H1 (cell line): ENCODE measurements at regions not wholly inside any gene's neighbourhood (a gene's known extent, or its start where the extent isn't known, plus 50 kb on each side); places are given as distances from the start of the nearest gene placed in this dataset.

Experiments
- CTCF ChIA-PET: fragments of 300-600 bp; sonication (Branson Sonifier 250); formaldehyde crosslinking; loops from one replicate; lab custom pipeline; 2021; ENCODE audit not compliant: partially characterized antibody; lab: Charles Lee
- POLR2A ChIA-PET: fragments of 300-600 bp; sonication (Branson Sonifier 250); formaldehyde crosslinking; loops from one replicate; lab custom pipeline; 2021; ENCODE audit warnings: inconsistent platforms; ENCODE audit not compliant: partially characterized antibody; lab: Charles Lee
- DNase-seq, 2 experiments: peaks; one replicate each; pipeline versions ENCODE4 v3.0.0 to v3.0.0-alpha.2; 2010 to 2022; ENCODE audit warnings: low spot score in 2 of 2, low read depth in 1 of 2, mixed read lengths in 1 of 2
- FAIRE-seq: peaks from 2 replicates; lab custom pipeline; 2011; peaks lifted over from hg19 to GRCh38; lab: Jason Lieb, UNC
- H2AFZ ChIP-seq: 2 replicates; pipeline ENCODE4 v1.8.1; 2012; ENCODE audit warnings: low read length, inconsistent platforms
- H2AK5ac ChIP-seq: 2 replicates; pipeline ENCODE4 v1.6.1; 2013; ENCODE audit warnings: low read depth, low read length
- H2BK120ac ChIP-seq: replicated peaks from 2 replicates; pipeline ENCODE3; 2013; ENCODE audit warnings: low read depth, low read length, inconsistent platforms
- H2BK12ac ChIP-seq: 2 replicates; pipeline ENCODE4 v1.6.1; 2013; ENCODE audit warnings: low read depth, low read length
- H2BK15ac ChIP-seq: 2 replicates; pipeline ENCODE4 v1.6.1; 2013; ENCODE audit warnings: low read length
- H2BK20ac ChIP-seq: 2 replicates; pipeline ENCODE4 v1.6.1; 2013; ENCODE audit warnings: low read length
- H2BK5ac ChIP-seq: 2 replicates; pipeline ENCODE4 v1.6.1; 2013; ENCODE audit warnings: low read depth, low read length
- H3K14ac ChIP-seq: 2 replicates; pipeline ENCODE4 v1.6.1; 2013; ENCODE audit warnings: inconsistent platforms; ENCODE audit not compliant: insufficient read length
- H3K18ac ChIP-seq: 2 replicates; pipeline ENCODE4 v1.6.1; 2013; ENCODE audit warnings: low read length; ENCODE audit errors: extremely low read depth
- H3K23ac ChIP-seq: 2 replicates; pipeline ENCODE4 v1.6.1; 2013; ENCODE audit warnings: inconsistent platforms; ENCODE audit not compliant: insufficient read length
- H3K23me2 ChIP-seq: 2 replicates; pipeline ENCODE4 v1.6.1; 2013; ENCODE audit warnings: low read depth, low read length
- H3K27ac ChIP-seq: 2 replicates; pipeline ENCODE4 v1.6.1; 2011; ENCODE audit warnings: low read depth, low read length, inconsistent platforms
- H3K27me3 ChIP-seq, 4 experiments: replicated peaks in 1 of 4; 1 replicate in 1 of 4; 2 replicates in 3 of 4; pipeline versions ENCODE4 v1.6.1 to v1.8.1; 2011 to 2013; ENCODE audit warnings: low read length in 3 of 4, mild to moderate bottlenecking in 3 of 4, inconsistent platforms in 2 of 4, mixed read lengths in 2 of 4, moderate library complexity in 1 of 4; ENCODE audit not compliant: control insufficient read depth in 3 of 4, insufficient read depth in 3 of 4; ENCODE audit errors: extremely low read depth in 1 of 4
- H3K36me3 ChIP-seq, 4 experiments: 2 replicates each; pipeline versions ENCODE4 v1.6.1 to v1.8.1; 2011 to 2013; ENCODE audit warnings: mild to moderate bottlenecking in 4 of 4, low read length in 3 of 4, moderate library complexity in 2 of 4, control low read depth in 1 of 4, inconsistent platforms in 1 of 4; ENCODE audit not compliant: insufficient read depth in 4 of 4, control insufficient read depth in 2 of 4
- H3K4ac ChIP-seq: replicated peaks from 2 replicates; pipeline ENCODE3; 2013; ENCODE audit warnings: low read length, low read depth, mixed read lengths, inconsistent platforms; ENCODE audit not compliant: insufficient read length
- H3K4me1 ChIP-seq, 4 experiments: replicated peaks in 1 of 4; 1 replicate in 1 of 4; 2 replicates in 3 of 4; pipeline versions ENCODE4 v1.6.1 to v1.8.1; 2011 to 2013; ENCODE audit warnings: low read length in 3 of 4, inconsistent platforms in 2 of 4, mixed read lengths in 1 of 4; ENCODE audit not compliant: insufficient read depth in 4 of 4, control insufficient read depth in 3 of 4
- H3K4me2 ChIP-seq, 2 experiments: 2 replicates each; pipeline versions ENCODE4 v1.6.1 to v1.8.1; 2011 to 2013; ENCODE audit warnings: low read depth in 2 of 2, low read length in 2 of 2, control low read depth in 1 of 2, inconsistent platforms in 1 of 2, mild to moderate bottlenecking in 1 of 2; ENCODE audit not compliant: insufficient read depth in 1 of 2
- H3K4me3 ChIP-seq, 4 experiments: fragments of 200-600, 300-600 bp in 1 of 4; sonication (generic), shearing (Covaris generic), sonication (Bioruptor Twin) in 1 of 4; 2 replicates each; pipeline versions ENCODE4 v1.5.1 to v1.8.1; 2011 to 2016; ENCODE audit warnings: low read length in 4 of 4, low read depth in 3 of 4, control low read depth in 2 of 4, inconsistent platforms in 2 of 4, mild to moderate bottlenecking in 2 of 4, mixed read lengths in 1 of 4, moderate library complexity in 1 of 4; ENCODE audit not compliant: insufficient read depth in 2 of 4; ENCODE audit errors: extremely low read depth in 1 of 4
- H3K56ac ChIP-seq: replicated peaks from 2 replicates; pipeline ENCODE3; 2013; ENCODE audit warnings: low read depth, mild to moderate bottlenecking, mixed read lengths, low read length, inconsistent platforms; ENCODE audit not compliant: insufficient read length
- H3K79me1 ChIP-seq: 2 replicates; pipeline ENCODE4 v1.6.1; 2013; ENCODE audit warnings: low read depth, low read length, control low read depth
- H3K79me2 ChIP-seq, 2 experiments: 2 replicates each; pipeline versions ENCODE4 v1.6.1 to v1.8.1; 2012 to 2013; ENCODE audit warnings: low read length in 2 of 2, mild to moderate bottlenecking in 2 of 2, inconsistent platforms in 1 of 2; ENCODE audit not compliant: insufficient read depth in 2 of 2, control insufficient read depth in 1 of 2
- H3K9ac ChIP-seq, 4 experiments: replicated peaks in 1 of 4; 1 replicate in 1 of 4; 2 replicates in 3 of 4; pipeline versions ENCODE4 v1.6.1 to v1.8.1; 2011 to 2013; ENCODE audit warnings: low read depth in 3 of 4, low read length in 3 of 4, control low read depth in 2 of 4, mild to moderate bottlenecking in 2 of 4, moderate library complexity in 2 of 4, inconsistent platforms in 1 of 4; ENCODE audit errors: extremely low read depth in 1 of 4
- H3K9me3 ChIP-seq, 2 experiments: 2 replicates each; pipeline versions ENCODE4 v1.6.1 to v1.8.1; 2012 to 2013; ENCODE audit warnings: mild to moderate bottlenecking in 2 of 2, moderate library complexity in 2 of 2, control low read depth in 1 of 2, inconsistent platforms in 1 of 2, low read depth in 1 of 2, low read length in 1 of 2, mixed read lengths in 1 of 2; ENCODE audit not compliant: insufficient read depth in 2 of 2
- H4K20me1 ChIP-seq, 2 experiments: replicated peaks in 1 of 2; 2 replicates each; pipeline versions ENCODE3 to v1.8.1; 2011 to 2013; ENCODE audit warnings: inconsistent platforms in 2 of 2, low read length in 2 of 2, mild to moderate bottlenecking in 1 of 2; ENCODE audit not compliant: insufficient read depth in 2 of 2, control insufficient read depth in 1 of 2
- H4K5ac ChIP-seq: 2 replicates; pipeline ENCODE4 v1.6.1; 2013; ENCODE audit warnings: low read length, low read depth, mixed read lengths, inconsistent platforms; ENCODE audit not compliant: insufficient read length
- H4K8ac ChIP-seq: 2 replicates; pipeline ENCODE4 v1.8.0; 2013; ENCODE audit warnings: mild to moderate bottlenecking, moderate library complexity, low read length, inconsistent platforms; ENCODE audit not compliant: insufficient read depth; ENCODE audit errors: extremely low read depth
- H4K91ac ChIP-seq: replicated peaks from 2 replicates; pipeline ENCODE3; 2013; ENCODE audit warnings: low read length, mixed read lengths, inconsistent platforms; ENCODE audit not compliant: insufficient read length
- BCL11A ChIP-seq, 2 experiments: IDR thresholded peaks; one replicate each; pipeline ENCODE4 v1.6.1; 2011; ENCODE audit warnings: low read depth in 2 of 2, low read length in 2 of 2, mild to moderate bottlenecking in 2 of 2
- CHD1 ChIP-seq: IDR thresholded peaks from 2 replicates; pipeline ENCODE4 v1.6.1; 2012; ENCODE audit warnings: low read depth, low read length, improper control_type of control experiment
- EGR1 ChIP-seq: IDR thresholded peaks from 2 replicates; pipeline ENCODE4 v1.6.1; 2011; ENCODE audit warnings: low read depth, low read length, borderline replicate concordance
- NANOG ChIP-seq: IDR thresholded peaks from 2 replicates; pipeline ENCODE4 v1.6.1; 2011; ENCODE audit warnings: low read length, low read depth, mild to moderate bottlenecking, inconsistent platforms; ENCODE audit not compliant: insufficient read depth, poor library complexity, severe bottlenecking
- POU5F1 ChIP-seq: IDR thresholded peaks from 2 replicates; pipeline ENCODE4 v1.6.1; 2011; ENCODE audit warnings: low read depth, mild to moderate bottlenecking, low read length, moderate library complexity
- SP1 ChIP-seq: IDR thresholded peaks from 2 replicates; pipeline ENCODE4 v1.6.1; 2011; ENCODE audit warnings: low read depth, low read length
- SP2 ChIP-seq: IDR thresholded peaks from 2 replicates; pipeline ENCODE4 v1.6.1; 2012; ENCODE audit warnings: mild to moderate bottlenecking, low read length, inconsistent platforms
- TAF1 ChIP-seq: IDR thresholded peaks from 2 replicates; pipeline ENCODE4 v1.6.1; 2011; ENCODE audit warnings: mild to moderate bottlenecking, low read depth, low read length
- TAF7 ChIP-seq: optimal IDR thresholded peaks from 2 replicates; pipeline ENCODE3; 2011; ENCODE audit warnings: low read depth, mild to moderate bottlenecking, inconsistent platforms, low read length, moderate library complexity, borderline replicate concordance
- TEAD4 ChIP-seq: IDR thresholded peaks from 2 replicates; pipeline ENCODE4 v1.6.1; 2012; ENCODE audit warnings: low read depth, low read length, inconsistent platforms, mixed read lengths
- ZNF274 ChIP-seq: IDR thresholded peaks from 2 replicates; pipeline ENCODE4 v1.7.0; 2012; ENCODE audit warnings: low read length, borderline replicate concordance; ENCODE audit errors: extremely low read depth
- WGBS, 2 experiments: shearing (Covaris generic) in 1 of 2; methylation state at CpG; one replicate each; pipeline versions ENCODE4 v1.1.6 to v1.1.7; 2013 to 2015; ENCODE audit warnings: low lambda C conversion rate in 2 of 2, mixed read lengths in 2 of 2, inconsistent platforms in 1 of 2, low coverage in 1 of 2, missing lambda C conversion rate in 1 of 2; ENCODE audit not compliant: insufficient replicate concordance in 2 of 2, insufficient coverage in 1 of 2, insufficient read length in 1 of 2; ENCODE audit errors: extremely low coverage in 1 of 2, missing lambda C conversion rate in 1 of 2; 5-methylcytosine and 5-hydroxymethylcytosine counted together

- no peak overlapping the region for H2BK120ac ChIP-seq
- H2AK5ac ChIP-seq, result no peak overlapping the region
- FAIRE-seq (peak; percentile 55), DNase-seq (no peak)
- peak; percentile 66 for TF ChIP-seq NANOG
- TF ChIP-seq SP1, result 0 out of 2 replicates have a peak, but pooled peaks have one; percentile 10
- TF ChIP-seq EGR1, result no peak
- TF ChIP-seq CHD1, result no peak
- TF ChIP-seq TEAD4, result peak; percentile 93
- TF ChIP-seq BCL11A (IDR thresholded peaks at IDR 0.05; ENCODE audit: low read depth in 2 of 2, low read length in 2 of 2), result no peak
- no peak for TF ChIP-seq SP2
- TF ChIP-seq POU5F1, result no peak
- no peak for TF ChIP-seq TAF7
- no peak for TF ChIP-seq TAF1
- TF ChIP-seq ZNF274, result no peak
- ChIA-PET POLR2A (interaction anchor here (1.6 kb wide), 1 partner anchor 446 kb away, joined by 4 read pairs; no protein-coding TSS in a partner anchor), CTCF (interaction anchor here (0.5 to 0.8 kb wide), 2 partner anchors 35 to 45 kb away, joined by 3 read pairs; no protein-coding TSS in a partner anchor)
- H4K91ac ChIP-seq, result peak overlapping the region; percentile 84
- no peaks in the 10 kb centered on the region for H3K9me3 ChIP-seq
- H4K8ac ChIP-seq, result no peak overlapping the region
- 0 out of 8 replicates have a peak overlapping the region, but pooled peaks of 1 of the 4 experiments have one; percentile 8 for H3K4me3 ChIP-seq
- no peak overlapping the region for H3K56ac ChIP-seq
- H3K4me1 ChIP-seq, result peaks cover 1 to 10% (median 3%) of the 10 kb centered on the region in 4 experiments; a peak in 6 of 7 replicates
- WGBS, 2 experiments, result 38% methylated on average over 11 of the region's 11 CpGs; no CpG with 5 or more reads in 1 of the 2 experiments
- no peaks in the 10 kb centered on the region for H3K36me3 ChIP-seq
- no peak overlapping the region for H3K4ac ChIP-seq
- H2BK12ac ChIP-seq, result no peak overlapping the region
- H3K27ac ChIP-seq, result no peak overlapping the region
- no peaks in the 10 kb centered on the region for H3K27me3 ChIP-seq
- no peaks in the 10 kb centered on the region for H3K79me2 ChIP-seq
- no peak overlapping the region for H2BK15ac ChIP-seq
- no peaks in the 10 kb centered on the region; the same call in 1 of the 2 replicates for H3K23me2 ChIP-seq
- H2BK20ac ChIP-seq, result 0 out of 2 replicates have a peak overlapping the region, but pooled peaks have one; percentile 43
- H3K18ac ChIP-seq, result peak overlapping the region; percentile 43; the same call in 1 of the 2 replicates
- no peak overlapping the region for H3K23ac ChIP-seq
- H3K14ac ChIP-seq, result no peak overlapping the region
- no peaks in the 10 kb centered on the region for H3K79me1 ChIP-seq
- H2BK5ac ChIP-seq, result 0 out of 2 replicates have a peak overlapping the region, but pooled peaks have one; percentile 36
- no peaks in the 10 kb centered on the region for H4K20me1 ChIP-seq
- 0 out of 2 replicates have a peak overlapping the region, but pooled peaks have one; percentile 9 for H2AFZ ChIP-seq
- no peak overlapping the region for H4K5ac ChIP-seq
- peak overlapping the region in 1 of 2 experiments; percentile 39; a peak in 2 of 4 replicates for H3K4me2 ChIP-seq
- no peak overlapping the region for H3K9ac ChIP-seq
Observed at GRCh38 chr4:188452097-188452496, 312.9 kb downstream of the TRIML1 start.
